ENCODE measurements at regions not wholly inside any gene's neighbourhood (a gene's known extent, or its start where the extent isn't known, plus 50 kb on each side); places are given as distances from the start of the nearest gene placed in this dataset.

DNA sequence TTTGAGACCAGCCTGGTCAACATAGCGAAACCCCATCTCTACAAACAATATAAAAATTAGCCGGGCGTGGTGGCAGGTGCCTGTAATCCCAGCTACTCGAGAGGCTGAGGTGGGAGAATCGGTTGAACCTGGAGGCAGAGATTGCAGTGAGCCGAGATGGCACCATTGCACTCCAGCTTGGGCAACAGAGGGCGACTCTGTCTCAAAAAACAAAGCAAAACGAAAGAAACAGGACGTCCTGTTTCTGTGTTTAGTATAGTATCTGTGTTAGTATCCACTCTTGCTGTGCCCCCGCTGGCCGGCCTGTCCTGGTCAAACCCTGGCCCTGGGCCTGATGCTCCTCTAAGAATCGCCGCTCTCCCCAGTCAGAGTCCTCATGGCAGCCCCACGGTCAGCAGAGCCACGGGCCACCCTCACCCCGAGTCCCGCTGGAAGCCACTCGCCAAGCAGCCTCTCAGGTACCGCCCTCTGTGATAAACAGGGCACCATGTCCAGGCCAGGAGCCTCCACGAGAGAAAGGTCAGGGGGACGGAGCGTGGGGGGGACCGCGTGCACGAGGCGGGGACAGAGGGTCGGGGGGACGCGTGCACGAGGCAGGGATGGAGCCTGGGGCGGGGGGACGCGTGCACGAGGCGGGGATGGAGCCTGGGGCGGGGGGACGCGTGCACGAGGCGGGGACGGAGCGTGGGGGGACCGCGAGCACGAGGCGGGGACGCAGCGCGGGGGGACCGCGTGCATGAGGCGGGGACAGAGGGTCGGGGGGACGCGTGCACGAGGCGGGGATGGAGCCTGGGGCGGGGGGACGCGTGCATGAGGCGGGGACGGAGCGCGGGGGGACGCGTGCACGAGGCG, 384.5 kb downstream of the SMOC2 start:
- BruUV-seq (replicated peaks), result no TSS peak
- Histone ChIP-seq H3K9me1 (ENCODE audit: insufficient read depth, low read length) (no peaks in the 10 kb centered on the region), H4K8ac (ENCODE audit: low read depth in 2 of 2, low read length in 2 of 2) (no peak overlapping the region), H3K27ac (ENCODE audit: insufficient read depth, low read length) (no peak overlapping the region), H3K36me3 (ENCODE audit: control insufficient read depth, insufficient read depth, low read length) (no peaks in the 10 kb centered on the region), H2BK20ac (ENCODE audit: low read depth, low read length) (no peak overlapping the region), H4K91ac (ENCODE audit: insufficient read depth, low read depth, low read length) (no peak overlapping the region), H2BK15ac (ENCODE audit: low read depth, low read length) (no peak overlapping the region), H3K4me1 (ENCODE audit: control insufficient read depth, insufficient read depth, low read length) (no peaks in the 10 kb centered on the region), H3K4ac (ENCODE audit: low read depth, low read length) (no peak overlapping the region), H2AFZ (replicated peaks; ENCODE audit: low read length, poor library complexity) (no peak overlapping the region), H2AK9ac (replicated peaks; ENCODE audit: low read depth, low read length, poor library complexity) (no peak overlapping the region), H2BK5ac (ENCODE audit: low read depth, low read length, poor library complexity, severe bottlenecking) (no peak overlapping the region), H4K5ac (ENCODE audit: low read depth, low read length) (no peak overlapping the region), H3K79me1 (ENCODE audit: low read depth in 1 of 2, low read length in 2 of 2) (no peaks in the 10 kb centered on the region), H3K56ac (ENCODE audit: extremely low read depth, insufficient read depth, low read length) (no peak overlapping the region), H3K4me2 (ENCODE audit: low read depth, low read length) (no peak overlapping the region), H2BK120ac (ENCODE audit: low read depth, low read length) (no peak overlapping the region), H4K20me1 (ENCODE audit: insufficient read depth, low read length) (no peaks in the 10 kb centered on the region), H3K27me3 (ENCODE audit: control insufficient read depth, insufficient read depth, low read length) (no peaks in the 10 kb centered on the region), H3K4me3 (ENCODE audit: insufficient read depth, low read depth, low read length) (no peak overlapping the region), H2AK5ac (ENCODE audit: low read depth, low read length) (no peak overlapping the region), H3K14ac (replicated peaks; ENCODE audit: low read depth, low read length) (no peak overlapping the region), H3K9ac (ENCODE audit: low read depth, low read length) (no peak overlapping the region), H3K9me3 (ENCODE audit: control insufficient read depth, insufficient read depth, low read length) (peaks cover 27% of the 10 kb centered on the region), H3K23ac (ENCODE audit: low read depth, low read length) (no peak overlapping the region), H3K18ac (ENCODE audit: low read depth, low read length) (no peak overlapping the region)
- ChIA-PET CTCF (no interaction called here), POLR2A (ENCODE audit: unreplicated experiment) (no interaction called here)
- in situ Hi-C loops (cut with MboI; ENCODE audit: low sequenced_read_pairs) (no loop called here), intact Hi-C loops (cut with micrococcal nuclease) (no loop called here), dilution Hi-C loops (cut with HindIII; ENCODE audit: low sequenced_read_pairs, unreplicated experiment) (no loop called here)
- WGBS, 2 experiments (ENCODE audit: extremely low coverage in 2 of 2, insufficient read length in 1 of 2), result 75% methylated on average over 15 of the region's 68 CpGs; no CpG with 5 or more reads in 1 of the 2 experiments
- TF ChIP-seq BHLHE40 (IDR thresholded peaks at IDR 0.05; ENCODE audit: low read depth, low read length) (no peak), NFE2L2 (IDR thresholded peaks at IDR 0.05; ENCODE audit: low read depth, low read length) (no peak), RAD21 (IDR thresholded peaks at IDR 0.05; ENCODE audit: low read length) (no peak), CEBPB (IDR thresholded peaks at IDR 0.05; ENCODE audit: low read depth, low read length) (no peak), MAFK (IDR thresholded peaks at IDR 0.05; ENCODE audit: low read depth, low read length) (no peak), MAZ (IDR thresholded peaks at IDR 0.05; ENCODE audit: borderline replicate concordance, low read depth, low read length) (no peak), RFX5 (IDR thresholded peaks at IDR 0.05; ENCODE audit: low read depth, low read length) (no peak), POLR2A (IDR thresholded peaks at IDR 0.05; ENCODE audit: low read depth, low read length) (no peak), FOS (IDR thresholded peaks at IDR 0.05; ENCODE audit: low read depth, low read length) (no peak), MXI1 (IDR thresholded peaks at IDR 0.05; ENCODE audit: borderline replicate concordance, low read depth, low read length) (no peak), RCOR1 (IDR thresholded peaks at IDR 0.05; ENCODE audit: insufficient replicate concordance, low read length) (no peak), CHD1 (IDR thresholded peaks at IDR 0.05; ENCODE audit: low read depth, low read length) (no peak)
- TF ChIP-seq, protein P1, sequence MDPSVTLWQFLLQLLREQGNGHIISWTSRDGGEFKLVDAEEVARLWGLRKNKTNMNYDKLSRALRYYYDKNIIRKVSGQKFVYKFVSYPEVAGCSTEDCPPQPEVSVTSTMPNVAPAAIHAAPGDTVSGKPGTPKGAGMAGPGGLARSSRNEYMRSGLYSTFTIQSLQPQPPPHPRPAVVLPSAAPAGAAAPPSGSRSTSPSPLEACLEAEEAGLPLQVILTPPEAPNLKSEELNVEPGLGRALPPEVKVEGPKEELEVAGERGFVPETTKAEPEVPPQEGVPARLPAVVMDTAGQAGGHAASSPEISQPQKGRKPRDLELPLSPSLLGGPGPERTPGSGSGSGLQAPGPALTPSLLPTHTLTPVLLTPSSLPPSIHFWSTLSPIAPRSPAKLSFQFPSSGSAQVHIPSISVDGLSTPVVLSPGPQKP (IDR thresholded peaks at IDR 0.05; ENCODE audit: borderline replicate concordance, low read depth, low read length), result no peak
- TF ChIP-seq, protein P2, sequence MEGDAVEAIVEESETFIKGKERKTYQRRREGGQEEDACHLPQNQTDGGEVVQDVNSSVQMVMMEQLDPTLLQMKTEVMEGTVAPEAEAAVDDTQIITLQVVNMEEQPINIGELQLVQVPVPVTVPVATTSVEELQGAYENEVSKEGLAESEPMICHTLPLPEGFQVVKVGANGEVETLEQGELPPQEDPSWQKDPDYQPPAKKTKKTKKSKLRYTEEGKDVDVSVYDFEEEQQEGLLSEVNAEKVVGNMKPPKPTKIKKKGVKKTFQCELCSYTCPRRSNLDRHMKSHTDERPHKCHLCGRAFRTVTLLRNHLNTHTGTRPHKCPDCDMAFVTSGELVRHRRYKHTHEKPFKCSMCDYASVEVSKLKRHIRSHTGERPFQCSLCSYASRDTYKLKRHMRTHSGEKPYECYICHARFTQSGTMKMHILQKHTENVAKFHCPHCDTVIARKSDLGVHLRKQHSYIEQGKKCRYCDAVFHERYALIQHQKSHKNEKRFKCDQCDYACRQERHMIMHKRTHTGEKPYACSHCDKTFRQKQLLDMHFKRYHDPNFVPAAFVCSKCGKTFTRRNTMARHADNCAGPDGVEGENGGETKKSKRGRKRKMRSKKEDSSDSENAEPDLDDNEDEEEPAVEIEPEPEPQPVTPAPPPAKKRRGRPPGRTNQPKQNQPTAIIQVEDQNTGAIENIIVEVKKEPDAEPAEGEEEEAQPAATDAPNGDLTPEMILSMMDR (conservative IDR thresholded peaks at IDR 0.05; ENCODE audit: low read depth, low read length), result no peak
- TF ChIP-seq, protein P3, sequence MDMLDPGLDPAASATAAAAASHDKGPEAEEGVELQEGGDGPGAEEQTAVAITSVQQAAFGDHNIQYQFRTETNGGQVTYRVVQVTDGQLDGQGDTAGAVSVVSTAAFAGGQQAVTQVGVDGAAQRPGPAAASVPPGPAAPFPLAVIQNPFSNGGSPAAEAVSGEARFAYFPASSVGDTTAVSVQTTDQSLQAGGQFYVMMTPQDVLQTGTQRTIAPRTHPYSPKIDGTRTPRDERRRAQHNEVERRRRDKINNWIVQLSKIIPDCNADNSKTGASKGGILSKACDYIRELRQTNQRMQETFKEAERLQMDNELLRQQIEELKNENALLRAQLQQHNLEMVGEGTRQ (IDR thresholded peaks at IDR 0.05; ENCODE audit: low read depth, low read length), result no peak
- ATAC-seq (ENCODE audit: low read depth) (no peak), DNase-seq (no peak)
